ENCODE measurements at regions not wholly inside any gene's neighbourhood (a gene's known extent, or its start where the extent isn't known, plus 50 kb on each side); places are given as distances from the start of the nearest gene placed in this dataset.

- no peak for DNase-seq (ENCODE audit: low spot score)
Observed at GRCh38 chr3:59131016-59131766, 81.4 kb upstream of the CFAP20DC start.

- no peak for DNase-seq (ENCODE audit: low spot score)
Observed at GRCh38 chr3:59128685-59129084, 78.9 kb upstream of the CFAP20DC start.

- peak; percentile 48 for DNase-seq (ENCODE audit: low spot score)
Observed at GRCh38 chr3:59127071-59127470, 77.2 kb upstream of the CFAP20DC start.

GRCh38 chr3:59126446-59126845 is 76.6 kb upstream of the CFAP20DC start:
- DNase-seq (ENCODE audit: low spot score), result no peak

- DNase-seq (ENCODE audit: low spot score), result no peak
Observed at GRCh38 chr3:59121346-59122144, 71.7 kb upstream of the CFAP20DC start.

- no peak for DNase-seq (ENCODE audit: low spot score)
Observed at GRCh38 chr3:59118928-59119327, 69.1 kb upstream of the CFAP20DC start.

GRCh38 chr3:59117396-59117795 is 67.6 kb upstream of the CFAP20DC start:
- no peak for DNase-seq (ENCODE audit: low spot score)

- no peak for DNase-seq (ENCODE audit: low spot score)
Observed at GRCh38 chr3:59116233-59116537, 66.4 kb upstream of the CFAP20DC start.

GRCh38 chr3:59115364-59116232 is 65.8 kb upstream of the CFAP20DC start:
- no peak for DNase-seq (ENCODE audit: low spot score)

GRCh38 chr3:59107856-59108815 is 58.3 kb upstream of the CFAP20DC start:
- peak; percentile 47 for DNase-seq (ENCODE audit: low spot score)

GRCh38 chr3:59106085-59106648 is 56.3 kb upstream of the CFAP20DC start:
- DNase-seq (ENCODE audit: low spot score), result no peak

- no peak for DNase-seq (ENCODE audit: low spot score)
Observed at GRCh38 chr3:59103552-59103951, 53.7 kb upstream of the CFAP20DC start.

- peak; percentile 20 for DNase-seq (ENCODE audit: low spot score)
Observed at GRCh38 chr3:59101231-59101736, 51.5 kb upstream of the CFAP20DC start.

Data from kidney tubule cell (primary cell).